Loucy (cell line): ENCODE measurements at regions not wholly inside any gene's neighbourhood (a gene's known extent, or its start where the extent isn't known, plus 50 kb on each side); places are given as distances from the start of the nearest gene placed in this dataset.

ENCODE experiments used
- H2AFZ ChIP-seq: fragments of 200-600 bp; sonication (generic); 2 replicates; pipeline ENCODE4 v1.6.0; 2016; ENCODE audit warnings: antibody characterized with exemption, mild to moderate bottlenecking, low read length, moderate library complexity
- H3F3A ChIP-seq: fragments of 200-600 bp; 2 replicates; pipeline ENCODE4 v1.6.0; 2016; ENCODE audit warnings: antibody characterized with exemption, low read depth, mild to moderate bottlenecking
- H3K27me3 ChIP-seq: fragments of 200-600 bp; sonication (generic); 2 replicates; pipeline ENCODE4 v1.6.1; 2014; ENCODE audit warnings: low read length, mild to moderate bottlenecking; ENCODE audit not compliant: insufficient read depth, poor library complexity, severe bottlenecking
- H3K36me3 ChIP-seq: fragments of 200-600 bp; sonication (generic); 2 replicates; pipeline ENCODE4 v1.6.1; 2016; ENCODE audit warnings: low read length; ENCODE audit not compliant: insufficient read depth
- H3K4me1 ChIP-seq: fragments of 200-600 bp; sonication (generic); 2 replicates; pipeline ENCODE4 v1.5.1; 2014; ENCODE audit warnings: low read length, mild to moderate bottlenecking; ENCODE audit not compliant: insufficient read depth, poor library complexity, severe bottlenecking
- H3K4me2 ChIP-seq: fragments of 200-600 bp; sonication (generic); 2 replicates; pipeline ENCODE4 v1.6.0; 2014; ENCODE audit warnings: antibody characterized with exemption, low read length, low read depth, mild to moderate bottlenecking; ENCODE audit not compliant: poor library complexity, severe bottlenecking
- H3K4me3 ChIP-seq: fragments of 200-600 bp; sonication (generic); 2 replicates; pipeline ENCODE4 v1.5.1; 2014; ENCODE audit warnings: low read length, mild to moderate bottlenecking, mixed read lengths; ENCODE audit not compliant: poor library complexity, severe bottlenecking
- H3K79me2 ChIP-seq: fragments of 200-600 bp; sonication (generic); 2 replicates; pipeline ENCODE4 v1.6.1; 2014; ENCODE audit warnings: low read length; ENCODE audit not compliant: insufficient read depth
- H3K9ac ChIP-seq: fragments of 200-600 bp; sonication (generic); 2 replicates; pipeline ENCODE4 v1.6.0; 2014; ENCODE audit warnings: mild to moderate bottlenecking, low read depth, low read length, moderate library complexity; ENCODE audit not compliant: poor library complexity, severe bottlenecking
- H3K9me2 ChIP-seq: fragments of 200-600 bp; sonication (generic); replicated peaks from 2 replicates; pipeline ENCODE4 v1.6.1; 2016; ENCODE audit warnings: low read depth, low read length, mixed read lengths
- H3K9me3 ChIP-seq: fragments of 200-600 bp; sonication (generic); 2 replicates; pipeline ENCODE4 v1.6.1; 2014; ENCODE audit warnings: mild to moderate bottlenecking, antibody characterized with exemption, low read length, low read depth; ENCODE audit not compliant: insufficient read depth
- H4K20me1 ChIP-seq: fragments of 200-600 bp; sonication (generic); 2 replicates; pipeline ENCODE4 v1.6.0; 2014; ENCODE audit warnings: antibody characterized with exemption, low read length, mild to moderate bottlenecking; ENCODE audit not compliant: insufficient read depth, poor library complexity, severe bottlenecking
- CTCF ChIP-seq: fragments of 200-600 bp; sonication (generic); conservative IDR thresholded peaks from 2 replicates; pipeline ENCODE4 v1.5.1; 2014; ENCODE audit warnings: mild to moderate bottlenecking, antibody characterized with exemption, low read length
- EZH2phosphoT487 ChIP-seq: fragments of 200-600 bp; IDR thresholded peaks from 2 replicates; pipeline ENCODE4 v1.6.1; 2018; ENCODE audit warnings: antibody characterized with exemption, mild to moderate bottlenecking, moderate library complexity, borderline replicate concordance

- Histone ChIP-seq H3F3A (no peaks in the 10 kb centered on the region), H3K9me3 (no peaks in the 10 kb centered on the region), H3K79me2 (no peaks in the 10 kb centered on the region), H4K20me1 (no peaks in the 10 kb centered on the region), H3K27me3 (no peaks in the 10 kb centered on the region), H2AFZ (no peak overlapping the region), H3K4me3 (no peak overlapping the region), H3K9ac (no peak overlapping the region), H3K9me2 (no peaks in the 10 kb centered on the region), H3K36me3 (no peaks in the 10 kb centered on the region), H3K4me2 (no peak overlapping the region), H3K4me1 (no peaks in the 10 kb centered on the region)
- TF ChIP-seq EZH2phosphoT487, result no peak
- TF ChIP-seq CTCF, result no peak
These were observed 139.6 kb upstream of the SMIM31 start for GRCh38 chr4:164614329-164614728.

GRCh38 chr4:164614999-164615398 lies 138.9 kb upstream of the SMIM31 start:
- Histone ChIP-seq H3K9me2 (no peaks in the 10 kb centered on the region), H3K4me3 (no peak overlapping the region), H4K20me1 (no peaks in the 10 kb centered on the region), H3F3A (no peaks in the 10 kb centered on the region), H3K9me3 (no peaks in the 10 kb centered on the region), H3K4me1 (no peaks in the 10 kb centered on the region), H3K4me2 (no peak overlapping the region), H3K27me3 (no peaks in the 10 kb centered on the region), H3K79me2 (no peaks in the 10 kb centered on the region), H3K36me3 (no peaks in the 10 kb centered on the region), H2AFZ (no peak overlapping the region), H3K9ac (no peak overlapping the region)
- no peak for TF ChIP-seq CTCF
- no peak for TF ChIP-seq EZH2phosphoT487

GRCh38 chr4:164615964-164616363 lies 138.0 kb upstream of the SMIM31 start:
- TF ChIP-seq CTCF (no peak), EZH2phosphoT487 (no peak)
- H3K4me1 ChIP-seq, result no peaks in the 10 kb centered on the region
- H3K9me3 ChIP-seq, result no peaks in the 10 kb centered on the region

More at GRCh38 chr4:164615964-164616363, 138.0 kb upstream of the SMIM31 start:
- no peaks in the 10 kb centered on the region for H3F3A ChIP-seq
- no peaks in the 10 kb centered on the region for H3K9me2 ChIP-seq
- no peak overlapping the region for H2AFZ ChIP-seq
- H3K4me2 ChIP-seq, result no peak overlapping the region
- H3K36me3 ChIP-seq, result no peaks in the 10 kb centered on the region
- H3K27me3 ChIP-seq, result no peaks in the 10 kb centered on the region
- H4K20me1 ChIP-seq, result no peaks in the 10 kb centered on the region
- no peaks in the 10 kb centered on the region for H3K79me2 ChIP-seq
- no peak overlapping the region for H3K4me3 ChIP-seq
- H3K9ac ChIP-seq, result no peak overlapping the region
